HCT116 (cell line): ENCODE measurements at regions not wholly inside any gene's neighbourhood (a gene's known extent, or its start where the extent isn't known, plus 50 kb on each side); places are given as distances from the start of the nearest gene placed in this dataset.

Source experiments
- ATAC-seq: fragments of 200-7000 bp; cut with Tn5 transposase; 2 replicates; pipeline ENCODE4 v1.9.1; 2020; ENCODE audit warnings: mild to moderate bottlenecking, moderate library complexity
- BruUV-seq: library from RNA; stranded (reverse); fragments of 400-500 nt; replicated peaks from 2 replicates; lab custom pipeline; 2021; lab: Mats Ljungman, UMichigan
- CTCF ChIA-PET: fragments of 300-600 bp; sonication (Branson Sonifier 250); formaldehyde crosslinking; loops from one replicate; lab custom pipeline; 2021; ENCODE audit warnings: antibody characterized with exemption; lab: Charles Lee
- POLR2A ChIA-PET: fragments of 300-600, 350-600 bp; sonication (Branson Sonifier 250); formaldehyde crosslinking; loops from one replicate; lab custom pipeline; 2021; ENCODE audit warnings: antibody characterized with exemption; lab: Charles Lee
- RAD21 ChIA-PET, 2 experiments: fragments of 300-600 bp; sonication (Branson Sonifier 250); formaldehyde crosslinking; loops; one replicate each; lab custom pipeline; 2023; ENCODE audit warnings: low total read pairs in 2 of 2; ENCODE audit not compliant: uncharacterized antibody in 2 of 2, unreplicated experiment in 2 of 2, low non-redundant PET in 1 of 2; lab: Charles Lee
- DNase-seq: peaks from one replicate; pipeline ENCODE4 v3.0.0-alpha.2; 2010; ENCODE audit warnings: low read depth, low spot score
- H2AFZ ChIP-seq: fragments of 200-600 bp; shearing (Covaris generic), sonication (generic); 2 replicates; pipeline ENCODE4 v1.6.1; 2017; ENCODE audit warnings: low read depth, mixed run types, mixed read lengths, antibody characterized with exemption, low read length; ENCODE audit not compliant: poor library complexity, severe bottlenecking
- H3K27ac ChIP-seq: 2 replicates; pipeline ENCODE4 v1.5.1; 2012; ENCODE audit warnings: low read depth, low read length
- H3K27me3 ChIP-seq: fragments of 200-600 bp; sonication (generic); 2 replicates; pipeline ENCODE4 v1.6.1; 2016; ENCODE audit warnings: mixed run types, low read length, mixed read lengths; ENCODE audit not compliant: insufficient read depth
- H3K36me3 ChIP-seq, 2 experiments: fragments of 200-500 bp in 1 of 2; fragments of 200-600 bp in 1 of 2; sonication (Bioruptor generic) in 1 of 2; sonication (generic) in 1 of 2; 2 replicates each; pipeline versions ENCODE4 v1.5.1 to v1.6.1; 2014 to 2016; ENCODE audit warnings: low read length in 2 of 2, inconsistent platforms in 1 of 2, mixed read lengths in 1 of 2, mixed run types in 1 of 2; ENCODE audit not compliant: insufficient read depth in 2 of 2, control insufficient read depth in 1 of 2
- H3K4me1 ChIP-seq, 2 experiments: fragments of 200-600 bp in 1 of 2; sonication (generic) in 1 of 2; 2 replicates each; pipeline versions ENCODE4 v1.5.1 to v1.6.1; 2012 to 2017; ENCODE audit warnings: low read length in 2 of 2, inconsistent platforms in 1 of 2, mild to moderate bottlenecking in 1 of 2, mixed read lengths in 1 of 2, mixed run types in 1 of 2, moderate library complexity in 1 of 2; ENCODE audit not compliant: insufficient read depth in 2 of 2, control insufficient read depth in 1 of 2
- H3K4me2 ChIP-seq: fragments of 200-600 bp; sonication (generic); 2 replicates; pipeline ENCODE4 v1.6.1; 2017; ENCODE audit warnings: mixed run types, low read length, mixed read lengths
- H3K4me3 ChIP-seq, 2 experiments: fragments of 200-600 bp in 1 of 2; sonication (generic) in 1 of 2; replicated peaks in 1 of 2; 2 replicates each; pipeline ENCODE4 v1.5.1; 2011 to 2016; ENCODE audit warnings: low read length in 2 of 2, control low read depth in 1 of 2, low read depth in 1 of 2, mild to moderate bottlenecking in 1 of 2, mixed read lengths in 1 of 2, mixed run types in 1 of 2
- H3K79me2 ChIP-seq: fragments of 200-600 bp; sonication (generic); 2 replicates; pipeline ENCODE4 v1.6.1; 2017; ENCODE audit warnings: mild to moderate bottlenecking, mixed run types, low read length, moderate library complexity, mixed read lengths; ENCODE audit not compliant: insufficient read depth
- H3K9ac ChIP-seq: fragments of 200-600 bp; sonication (generic); 2 replicates; pipeline ENCODE4 v1.6.1; 2016; ENCODE audit warnings: low read length, mixed read lengths
- H3K9me2 ChIP-seq: fragments of 200-600 bp; sonication (generic), shearing (Covaris generic); 2 replicates; pipeline ENCODE4 v1.6.1; 2017; ENCODE audit warnings: mixed run types, mild to moderate bottlenecking, moderate library complexity; ENCODE audit not compliant: insufficient read depth
- H3K9me3 ChIP-seq, 2 experiments: fragments of 200-500 bp in 1 of 2; fragments of 200-600 bp in 1 of 2; sonication (Bioruptor generic) in 1 of 2; sonication (generic) in 1 of 2; 2 replicates each; pipeline ENCODE4 v1.6.1; 2014 to 2017; ENCODE audit warnings: low read length in 2 of 2, mixed read lengths in 2 of 2, inconsistent platforms in 1 of 2, low read depth in 1 of 2, mild to moderate bottlenecking in 1 of 2, mixed run types in 1 of 2, moderate library complexity in 1 of 2; ENCODE audit not compliant: control insufficient read depth in 1 of 2, insufficient read depth in 1 of 2
- H4K20me1 ChIP-seq: fragments of 200-600 bp; sonication (generic), shearing (Covaris generic); 2 replicates; pipeline ENCODE4 v1.6.1; 2017; ENCODE audit warnings: mixed run types, mild to moderate bottlenecking, moderate library complexity; ENCODE audit not compliant: insufficient read depth
- ELF1 ChIP-seq: IDR thresholded peaks from 2 replicates; pipeline ENCODE4 v1.6.1; 2012; ENCODE audit warnings: low read depth, borderline replicate concordance
- POLR2AphosphoS5 ChIP-seq: IDR thresholded peaks from 2 replicates; pipeline ENCODE4 v1.6.1; 2011; ENCODE audit warnings: mild to moderate bottlenecking, low read depth, low read length, moderate library complexity
- SP1 ChIP-seq: IDR thresholded peaks from 2 replicates; pipeline ENCODE4 v1.6.1; 2012; ENCODE audit warnings: low read depth
- TCF7L2 ChIP-seq: IDR thresholded peaks from 2 replicates; pipeline ENCODE4 v1.7.0; 2011; ENCODE audit warnings: borderline replicate concordance, inconsistent platforms; ENCODE audit not compliant: insufficient read depth, insufficient read length; ENCODE audit errors: extremely low read depth
- YY1 ChIP-seq: IDR thresholded peaks from 2 replicates; pipeline ENCODE4 v1.6.1; 2011; ENCODE audit warnings: low read length, low read depth, moderate library complexity, mild to moderate bottlenecking; ENCODE audit not compliant: insufficient replicate concordance; ENCODE audit errors: extremely low read depth
- ZFX ChIP-seq: fragments of 450-650 bp; IDR thresholded peaks from 2 replicates; pipeline ENCODE4 v1.6.1; 2017
- intact Hi-C: fragments of 100-400 bp; cut with micrococcal nuclease; formaldehyde crosslinking; loops from 2 replicates; pipeline ENCODE4 v1.10.0; 2022
- TF ChIP-seq, protein P1 (sequence below): IDR thresholded peaks from 2 replicates; pipeline ENCODE4 v1.6.1; 2012
- TF ChIP-seq, protein P2 (sequence below): IDR thresholded peaks from 2 replicates; pipeline ENCODE4 v1.6.1; 2012; ENCODE audit warnings: low read depth
- TF ChIP-seq, protein P3 (sequence below): IDR thresholded peaks from 2 replicates; pipeline ENCODE4 v1.6.1; 2011; ENCODE audit warnings: mild to moderate bottlenecking, low read length, moderate library complexity; ENCODE audit not compliant: insufficient replicate concordance; ENCODE audit errors: extremely low read depth

DNA sequence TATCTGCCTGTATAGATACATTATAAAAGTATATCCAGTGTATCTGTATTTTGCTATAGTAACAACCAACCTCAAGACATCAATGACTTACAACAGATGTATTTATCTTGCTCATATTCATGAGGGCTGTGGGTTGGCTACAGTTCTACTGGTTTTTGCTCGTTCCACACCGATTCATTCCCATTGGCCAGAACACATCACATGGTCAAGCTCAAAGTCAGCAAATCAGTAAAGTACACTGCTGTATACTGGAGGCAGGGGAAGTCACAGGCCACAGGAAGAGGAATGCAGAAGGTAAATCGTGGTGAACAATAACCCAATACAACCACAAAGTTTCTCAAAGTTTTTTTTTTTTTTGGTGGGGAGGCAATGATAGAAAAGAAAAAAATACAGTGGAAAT is 180.0 kb upstream of the CDKN3 start:
- CTCF ChIA-PET = no interaction called here
- TF ChIP-seq, protein P1, sequence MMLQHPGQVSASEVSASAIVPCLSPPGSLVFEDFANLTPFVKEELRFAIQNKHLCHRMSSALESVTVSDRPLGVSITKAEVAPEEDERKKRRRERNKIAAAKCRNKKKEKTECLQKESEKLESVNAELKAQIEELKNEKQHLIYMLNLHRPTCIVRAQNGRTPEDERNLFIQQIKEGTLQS = no peak
- TF ChIP-seq ZFX = no peak
- TF ChIP-seq SP1 = no peak
- TF ChIP-seq ELF1 = no peak
- TF ChIP-seq POLR2AphosphoS5 = no peak
- TF ChIP-seq YY1 = no peak
- TF ChIP-seq, protein P2, sequence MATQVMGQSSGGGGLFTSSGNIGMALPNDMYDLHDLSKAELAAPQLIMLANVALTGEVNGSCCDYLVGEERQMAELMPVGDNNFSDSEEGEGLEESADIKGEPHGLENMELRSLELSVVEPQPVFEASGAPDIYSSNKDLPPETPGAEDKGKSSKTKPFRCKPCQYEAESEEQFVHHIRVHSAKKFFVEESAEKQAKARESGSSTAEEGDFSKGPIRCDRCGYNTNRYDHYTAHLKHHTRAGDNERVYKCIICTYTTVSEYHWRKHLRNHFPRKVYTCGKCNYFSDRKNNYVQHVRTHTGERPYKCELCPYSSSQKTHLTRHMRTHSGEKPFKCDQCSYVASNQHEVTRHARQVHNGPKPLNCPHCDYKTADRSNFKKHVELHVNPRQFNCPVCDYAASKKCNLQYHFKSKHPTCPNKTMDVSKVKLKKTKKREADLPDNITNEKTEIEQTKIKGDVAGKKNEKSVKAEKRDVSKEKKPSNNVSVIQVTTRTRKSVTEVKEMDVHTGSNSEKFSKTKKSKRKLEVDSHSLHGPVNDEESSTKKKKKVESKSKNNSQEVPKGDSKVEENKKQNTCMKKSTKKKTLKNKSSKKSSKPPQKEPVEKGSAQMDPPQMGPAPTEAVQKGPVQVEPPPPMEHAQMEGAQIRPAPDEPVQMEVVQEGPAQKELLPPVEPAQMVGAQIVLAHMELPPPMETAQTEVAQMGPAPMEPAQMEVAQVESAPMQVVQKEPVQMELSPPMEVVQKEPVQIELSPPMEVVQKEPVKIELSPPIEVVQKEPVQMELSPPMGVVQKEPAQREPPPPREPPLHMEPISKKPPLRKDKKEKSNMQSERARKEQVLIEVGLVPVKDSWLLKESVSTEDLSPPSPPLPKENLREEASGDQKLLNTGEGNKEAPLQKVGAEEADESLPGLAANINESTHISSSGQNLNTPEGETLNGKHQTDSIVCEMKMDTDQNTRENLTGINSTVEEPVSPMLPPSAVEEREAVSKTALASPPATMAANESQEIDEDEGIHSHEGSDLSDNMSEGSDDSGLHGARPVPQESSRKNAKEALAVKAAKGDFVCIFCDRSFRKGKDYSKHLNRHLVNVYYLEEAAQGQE = no peak
- TF ChIP-seq, protein P3, sequence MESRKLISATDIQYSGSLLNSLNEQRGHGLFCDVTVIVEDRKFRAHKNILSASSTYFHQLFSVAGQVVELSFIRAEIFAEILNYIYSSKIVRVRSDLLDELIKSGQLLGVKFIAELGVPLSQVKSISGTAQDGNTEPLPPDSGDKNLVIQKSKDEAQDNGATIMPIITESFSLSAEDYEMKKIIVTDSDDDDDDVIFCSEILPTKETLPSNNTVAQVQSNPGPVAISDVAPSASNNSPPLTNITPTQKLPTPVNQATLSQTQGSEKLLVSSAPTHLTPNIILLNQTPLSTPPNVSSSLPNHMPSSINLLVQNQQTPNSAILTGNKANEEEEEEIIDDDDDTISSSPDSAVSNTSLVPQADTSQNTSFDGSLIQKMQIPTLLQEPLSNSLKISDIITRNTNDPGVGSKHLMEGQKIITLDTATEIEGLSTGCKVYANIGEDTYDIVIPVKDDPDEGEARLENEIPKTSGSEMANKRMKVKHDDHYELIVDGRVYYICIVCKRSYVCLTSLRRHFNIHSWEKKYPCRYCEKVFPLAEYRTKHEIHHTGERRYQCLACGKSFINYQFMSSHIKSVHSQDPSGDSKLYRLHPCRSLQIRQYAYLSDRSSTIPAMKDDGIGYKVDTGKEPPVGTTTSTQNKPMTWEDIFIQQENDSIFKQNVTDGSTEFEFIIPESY = no peak
- no peak for TF ChIP-seq TCF7L2
- H3K4me3 ChIP-seq = no peak overlapping the region

More for the DNA sequence above, 180.0 kb upstream of the CDKN3 start:
- Histone ChIP-seq H3K79me2 (no peaks in the 10 kb centered on the region), H3K36me3 (no peaks in the 10 kb centered on the region), H3K9ac (no peak overlapping the region), H3K27ac (no peak overlapping the region), H2AFZ (no peak overlapping the region), H4K20me1 (no peaks in the 10 kb centered on the region), H3K9me3 (no peaks in the 10 kb centered on the region), H3K27me3 (no peaks in the 10 kb centered on the region), H3K4me2 (no peak overlapping the region), H3K4me1 (peaks cover 6 to 9% of the 10 kb centered on the region in 2 experiments; a peak in 3 of 4 replicates), H3K9me2 (no peaks in the 10 kb centered on the region)
- intact Hi-C loops = no loop called here
- DNase-seq (no peak), ATAC-seq (no peak)
- ChIA-PET RAD21 (no interaction called here), POLR2A (no interaction called here)
- no TSS peak for BruUV-seq
